ENCODE measurements at regions not wholly inside any gene's neighbourhood (a gene's known extent, or its start where the extent isn't known, plus 50 kb on each side); places are given as distances from the start of the nearest gene placed in this dataset.
"Not testable (repeated sequence)": the region's sequence is repeated elsewhere in the genome, so short reads cannot be mapped to it uniquely, and the experiment has no call there.

DNA sequence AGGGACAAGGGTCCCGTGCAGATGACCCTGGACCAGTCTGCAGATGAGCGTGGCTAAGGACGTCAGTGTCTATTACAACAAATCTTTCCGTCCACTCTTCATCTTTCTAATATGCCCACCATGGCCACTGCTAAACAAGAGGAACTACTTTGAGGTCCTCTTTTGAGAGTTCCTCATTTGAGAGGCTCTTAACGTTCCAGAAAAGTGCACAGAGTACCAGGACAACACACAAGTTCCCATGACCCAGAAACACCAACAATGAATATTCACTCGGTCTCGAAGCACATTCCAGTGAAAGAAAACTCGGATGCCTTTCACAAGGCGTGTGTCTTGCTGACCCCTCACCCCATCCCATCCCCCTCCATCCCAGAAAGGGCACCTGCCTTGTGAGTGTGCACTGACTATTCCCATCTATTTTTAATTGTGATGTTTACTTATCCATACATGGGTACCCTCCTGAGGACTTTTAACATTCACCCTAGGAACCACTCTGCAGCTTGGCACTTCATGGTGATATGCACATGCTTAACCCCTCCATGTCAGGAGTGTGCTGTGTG, 157.0 kb downstream of the SHANK2 start:
- H3K4me1 ChIP-seq (ENCODE audit: insufficient read depth, low read length): no peaks in the 10 kb centered on the region
- H3K9me3 Mint-ChIP-seq: peaks cover 0 to 3% (median 0%) of the 10 kb centered on the region in 8 donors
- H3K4me3 Mint-ChIP-seq: no peak overlapping the region
- intact Hi-C loops (cut with micrococcal nuclease): no loop called here
- H3K9me3 ChIP-seq (ENCODE audit: control insufficient read depth in 1 of 2, low read length in 2 of 2): no peaks in the 10 kb centered on the region
- H3K4me1 Mint-ChIP-seq: no peaks in the 10 kb centered on the region
- no peak overlapping the region for H3K4me3 ChIP-seq (ENCODE audit: low read length in 2 of 2)
- H3K27me3 ChIP-seq (ENCODE audit: insufficient read depth, low read length): no peaks in the 10 kb centered on the region
- ChIA-PET CTCF (ENCODE audit: partially characterized antibody) (no interaction called here), POLR2A (ENCODE audit: partially characterized antibody) (no interaction called here)
- DNase-seq: no peak
- no peaks in the 10 kb centered on the region for H3K36me3 Mint-ChIP-seq
- H3K27ac Mint-ChIP-seq: no peak overlapping the region
- H3K27me3 Mint-ChIP-seq: peaks cover 1 to 4% of the 10 kb centered on the region in 2 donors
- no peaks in the 10 kb centered on the region for H3K36me3 ChIP-seq (ENCODE audit: insufficient read depth, low read length)
- no peak overlapping the region for H3K27ac ChIP-seq (ENCODE audit: low read depth, low read length)

DNA sequence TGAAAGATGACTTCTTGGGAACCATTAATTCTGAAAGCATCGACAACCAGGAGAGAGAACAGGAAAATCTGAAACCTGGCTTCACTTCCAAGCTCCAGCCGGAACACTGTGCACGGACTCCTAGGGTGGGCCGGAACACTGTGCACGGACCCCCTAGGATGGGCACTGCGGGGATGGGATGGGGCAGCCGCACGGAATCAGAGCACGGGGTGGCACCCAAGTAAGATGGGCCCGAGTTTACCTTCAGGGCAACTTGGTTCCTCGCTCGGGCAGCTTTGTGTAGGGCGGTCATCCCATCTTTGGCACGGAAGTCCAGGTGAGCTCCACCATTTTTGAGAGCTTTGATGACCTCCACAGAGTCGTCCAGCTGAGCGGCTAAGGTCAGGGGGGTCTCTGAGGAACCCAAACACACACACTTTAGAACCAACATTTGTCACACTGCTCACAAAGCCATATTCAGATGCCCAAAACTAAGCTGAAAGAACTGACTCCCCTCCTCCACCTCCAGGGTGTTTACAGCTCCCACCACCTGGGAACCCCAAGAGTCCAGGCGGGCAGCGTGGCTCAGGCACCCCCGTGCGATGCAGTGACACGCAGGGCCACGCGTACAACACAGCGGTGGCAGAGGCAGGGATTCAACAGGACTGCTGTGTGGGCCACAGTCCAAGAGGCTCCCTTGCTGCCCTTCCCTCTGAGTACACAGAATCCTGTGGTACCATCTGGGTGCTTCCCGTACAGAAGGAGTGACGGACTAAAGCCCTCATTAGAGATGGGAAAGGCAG, 157.9 kb downstream of the SHANK2 start:
- Mint-ChIP-seq H3K27me3 (peaks cover 1 to 4% of the 10 kb centered on the region in 2 donors), H3K4me1 (no peaks in the 10 kb centered on the region), H3K27ac (no peak overlapping the region), H3K4me3 (no peak overlapping the region), H3K36me3 (no peaks in the 10 kb centered on the region), H3K9me3 (peaks cover 0 to 3% (median 0%) of the 10 kb centered on the region in 8 donors)
- no peaks in the 10 kb centered on the region for H3K27me3 ChIP-seq (ENCODE audit: insufficient read depth, low read length)
- H3K4me1 ChIP-seq (ENCODE audit: insufficient read depth, low read length): no peaks in the 10 kb centered on the region
- CTCF ChIA-PET (ENCODE audit: partially characterized antibody): no interaction called here
- no peak overlapping the region for H3K27ac ChIP-seq (ENCODE audit: low read depth, low read length)
- DNase-seq: no peak
- intact Hi-C loops (cut with micrococcal nuclease): no loop called here
- H3K9me3 ChIP-seq (ENCODE audit: control insufficient read depth in 1 of 2, low read length in 2 of 2): no peaks in the 10 kb centered on the region
- H3K36me3 ChIP-seq (ENCODE audit: insufficient read depth, low read length): no peaks in the 10 kb centered on the region
- POLR2A ChIA-PET (ENCODE audit: partially characterized antibody): no interaction called here
- H3K4me3 ChIP-seq (ENCODE audit: low read length in 2 of 2): no peak overlapping the region

DNA sequence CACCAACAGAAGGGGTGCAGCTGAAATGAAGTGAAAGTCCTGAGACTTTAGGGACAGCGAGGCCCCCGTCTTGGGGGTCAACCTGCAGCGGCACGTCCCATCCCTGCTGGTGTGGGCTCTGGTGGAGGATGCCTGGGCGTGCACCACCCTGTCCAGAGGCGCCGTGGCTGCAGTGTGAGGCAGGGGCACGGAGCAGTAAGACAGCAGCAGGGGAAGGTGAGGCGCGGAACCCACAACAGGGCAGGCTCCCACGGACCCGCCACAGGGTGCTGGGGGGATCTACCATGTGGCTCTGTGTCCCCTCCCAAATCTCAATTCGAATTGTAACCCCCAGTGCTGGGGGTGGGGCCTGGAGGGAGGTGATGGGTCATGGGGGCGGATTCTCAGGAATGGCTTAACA, 158.6 kb downstream of the SHANK2 start:
- Histone ChIP-seq H3K27ac (ENCODE audit: low read depth, low read length) (no peak overlapping the region), H3K27me3 (ENCODE audit: insufficient read depth, low read length) (no peaks in the 10 kb centered on the region), H3K4me1 (ENCODE audit: insufficient read depth, low read length) (no peaks in the 10 kb centered on the region), H3K36me3 (ENCODE audit: insufficient read depth, low read length) (no peaks in the 10 kb centered on the region), H3K4me3 (ENCODE audit: low read length in 2 of 2) (no peak overlapping the region), H3K9me3 (ENCODE audit: control insufficient read depth in 1 of 2, low read length in 2 of 2) (no peaks in the 10 kb centered on the region)
- no peaks in the 10 kb centered on the region for H3K36me3 Mint-ChIP-seq
- no peak for DNase-seq
- H3K27ac Mint-ChIP-seq: no peak overlapping the region
- no peaks in the 10 kb centered on the region for H3K4me1 Mint-ChIP-seq
- peaks cover 0 to 3% (median 0%) of the 10 kb centered on the region in 8 donors for H3K9me3 Mint-ChIP-seq
- POLR2A ChIA-PET (ENCODE audit: partially characterized antibody): no interaction called here
- intact Hi-C loops (cut with micrococcal nuclease): no loop called here
- peaks cover 1 to 6% of the 10 kb centered on the region in 2 donors for H3K27me3 Mint-ChIP-seq
- no peak overlapping the region for H3K4me3 Mint-ChIP-seq
- CTCF ChIA-PET (ENCODE audit: partially characterized antibody): no interaction called here

DNA sequence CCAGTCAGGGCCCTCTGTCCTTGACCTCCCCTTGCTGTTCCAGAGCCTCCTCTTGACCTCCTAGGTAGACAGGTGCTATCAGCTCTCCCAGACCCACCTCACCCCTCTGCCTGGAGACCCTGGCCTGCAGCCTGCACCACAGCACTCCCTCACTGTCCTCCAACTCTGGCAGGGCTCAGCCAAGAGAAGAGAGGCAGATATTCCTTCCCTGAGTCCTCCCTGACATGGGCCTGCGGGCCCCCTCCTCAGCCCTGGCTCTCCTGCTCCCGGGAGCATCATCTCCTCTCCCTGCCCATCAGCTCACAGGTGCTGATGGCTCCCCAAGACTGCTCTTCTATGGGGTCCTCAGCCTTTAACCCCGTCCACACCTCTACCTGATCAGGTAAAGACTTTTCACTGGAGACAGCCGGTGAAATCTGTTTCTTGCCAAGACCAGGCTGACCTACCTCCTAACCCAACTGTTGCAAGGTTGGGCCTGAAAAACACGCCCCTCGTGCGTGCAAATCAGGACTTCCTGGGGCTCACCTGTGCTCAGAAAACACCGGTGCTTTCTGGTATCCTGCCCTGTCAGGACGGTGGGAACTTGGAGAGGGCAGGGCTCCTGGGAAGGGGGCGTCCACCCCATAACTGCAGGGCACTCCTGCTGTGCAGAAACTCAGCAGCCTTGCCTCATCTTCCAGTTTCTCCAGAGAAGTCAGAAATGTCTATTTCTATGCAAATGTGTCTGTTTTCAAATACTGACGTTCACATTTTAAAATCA, 160.7 kb downstream of the SHANK2 start:
- Histone ChIP-seq H3K27ac (ENCODE audit: low read depth, low read length) (no peak overlapping the region), H3K36me3 (ENCODE audit: insufficient read depth, low read length) (no peaks in the 10 kb centered on the region), H3K27me3 (ENCODE audit: insufficient read depth, low read length) (no peaks in the 10 kb centered on the region), H3K9me3 (ENCODE audit: control insufficient read depth in 1 of 2, low read length in 2 of 2) (no peaks in the 10 kb centered on the region), H3K4me3 (ENCODE audit: low read length in 2 of 2) (no peak overlapping the region), H3K4me1 (ENCODE audit: insufficient read depth, low read length) (no peaks in the 10 kb centered on the region)
- Mint-ChIP-seq H3K4me1 (no peaks in the 10 kb centered on the region), H3K36me3 (no peaks in the 10 kb centered on the region), H3K9me3 (no peaks in the 10 kb centered on the region), H3K4me3 (no peak overlapping the region), H3K27me3 (peaks cover 1 to 2% of the 10 kb centered on the region in 2 donors), H3K27ac (peak overlapping the region in 1 of 7 donors; percentile 70)
- ChIA-PET CTCF (ENCODE audit: partially characterized antibody) (no interaction called here), POLR2A (ENCODE audit: partially characterized antibody) (no interaction called here)
- intact Hi-C loops (cut with micrococcal nuclease): no loop called here
- DNase-seq: no peak

DNA sequence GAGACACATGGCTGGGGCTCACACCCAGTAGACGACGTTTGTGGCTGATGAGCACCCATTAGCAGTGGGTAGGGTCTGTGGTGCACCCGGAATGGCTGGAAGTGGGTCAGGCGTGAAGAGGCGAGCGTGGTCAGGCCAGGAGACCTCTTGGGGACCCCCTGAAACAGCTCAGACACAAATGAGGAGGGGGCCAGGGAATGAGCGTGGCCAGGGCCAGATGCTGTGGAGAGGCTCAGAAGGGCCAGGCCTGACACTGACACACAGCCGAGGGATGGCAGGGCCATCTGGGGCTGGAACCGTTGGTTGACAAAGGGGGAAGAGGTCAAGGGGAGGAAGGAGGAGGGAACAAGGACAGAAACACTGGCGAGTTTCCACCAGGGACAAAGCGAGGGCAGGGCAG, 162.8 kb downstream of the SHANK2 start:
- Mint-ChIP-seq H3K27ac (no peak overlapping the region), H3K9me3 (no peaks in the 10 kb centered on the region)

DNA sequence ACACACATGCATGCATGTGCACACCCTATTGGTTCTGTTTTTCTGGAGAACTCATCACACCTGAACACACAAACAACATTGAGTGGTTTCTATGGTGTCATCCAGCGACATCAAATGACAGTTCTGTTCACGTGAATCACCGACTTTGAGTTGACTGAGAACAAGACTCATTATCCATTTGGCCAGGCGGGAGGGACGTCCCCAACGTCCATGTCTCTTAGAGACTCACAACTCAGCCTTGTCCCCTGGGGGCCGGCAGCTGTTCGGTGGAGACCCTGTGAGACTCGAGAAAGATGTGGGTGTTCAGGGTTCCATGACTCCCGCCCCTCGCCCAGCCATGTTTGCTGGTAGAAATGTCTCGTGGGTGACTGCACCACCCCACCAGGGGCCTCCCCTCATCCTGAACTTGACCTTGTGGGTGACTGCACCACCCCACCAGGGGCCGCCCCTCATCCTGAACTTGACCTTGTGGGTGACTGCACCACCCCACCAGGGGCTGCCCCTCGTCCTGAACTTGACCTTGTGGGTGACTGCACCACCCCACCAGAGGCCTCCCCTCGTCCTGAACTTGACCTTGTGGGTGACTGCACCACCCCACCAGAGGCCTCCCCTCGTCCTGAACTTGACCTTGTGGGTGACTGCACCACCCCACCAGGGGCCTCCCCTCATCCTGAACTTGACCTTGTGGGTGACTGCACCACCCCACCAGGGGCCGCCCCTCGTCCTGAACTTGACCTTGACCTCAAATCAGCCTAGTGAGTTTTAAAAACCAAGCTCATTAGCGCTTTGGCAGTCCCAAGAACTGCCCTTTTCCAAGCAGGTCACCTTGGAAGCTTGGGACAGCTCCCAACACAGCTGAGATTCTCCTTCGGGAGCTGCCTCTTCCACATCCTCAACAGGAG, 163.8 kb downstream of the SHANK2 start:
- H3K4me3 Mint-ChIP-seq; POLR2A ChIA-PET (ENCODE audit: partially characterized antibody); H3K36me3 Mint-ChIP-seq; H3K4me1 Mint-ChIP-seq; H3K36me3 ChIP-seq (ENCODE audit: insufficient read depth, low read length); H3K27me3 Mint-ChIP-seq; H3K27ac Mint-ChIP-seq; H3K27me3 ChIP-seq (ENCODE audit: insufficient read depth, low read length); H3K4me3 ChIP-seq (ENCODE audit: low read length in 2 of 2); H3K9me3 Mint-ChIP-seq; H3K27ac ChIP-seq (ENCODE audit: low read depth, low read length); H3K4me1 ChIP-seq (ENCODE audit: insufficient read depth, low read length); DNase-seq; intact Hi-C loops (cut with micrococcal nuclease); CTCF ChIA-PET (ENCODE audit: partially characterized antibody); H3K9me3 ChIP-seq (ENCODE audit: control insufficient read depth in 1 of 2, low read length in 2 of 2): not testable (repeated sequence)

More for the DNA sequence above, 162.8 kb downstream of the SHANK2 start:
- POLR2A ChIA-PET (ENCODE audit: partially characterized antibody): no interaction called here
- Mint-ChIP-seq H3K4me3 (no peak overlapping the region), H3K27me3 (peaks cover 1 to 2% of the 10 kb centered on the region in 2 donors), H3K4me1 (no peaks in the 10 kb centered on the region), H3K36me3 (no peaks in the 10 kb centered on the region)
- Histone ChIP-seq H3K27ac (ENCODE audit: low read depth, low read length) (no peak overlapping the region), H3K4me3 (ENCODE audit: low read length in 2 of 2) (no peak overlapping the region), H3K27me3 (ENCODE audit: insufficient read depth, low read length) (no peaks in the 10 kb centered on the region), H3K36me3 (ENCODE audit: insufficient read depth, low read length) (no peaks in the 10 kb centered on the region), H3K4me1 (ENCODE audit: insufficient read depth, low read length) (no peaks in the 10 kb centered on the region), H3K9me3 (ENCODE audit: control insufficient read depth in 1 of 2, low read length in 2 of 2) (no peaks in the 10 kb centered on the region)
- CTCF ChIA-PET (ENCODE audit: partially characterized antibody): no interaction called here
- DNase-seq: no peak
- intact Hi-C loops (cut with micrococcal nuclease): no loop called here

Data from CD4-positive, alpha-beta memory T cell (primary cell).